Endothelial cell of umbilical vein (primary cell): ENCODE measurements at regions not wholly inside any gene's neighbourhood (a gene's known extent, or its start where the extent isn't known, plus 50 kb on each side); places are given as distances from the start of the nearest gene placed in this dataset.
"Not testable (repeated sequence)": the region's sequence is repeated elsewhere in the genome, so short reads cannot be mapped to it uniquely, and the experiment has no call there.

Experiments
- BruUV-seq: library from RNA; stranded (reverse); fragments of 400-500 nt; replicated peaks from 2 replicates; lab custom pipeline; 2021; lab: Mats Ljungman, UMichigan
- CTCF ChIA-PET: fragments of 300-600, 350-600 bp; sonication (Branson Sonifier 250); formaldehyde crosslinking; loops from one replicate; lab custom pipeline; 2021; ENCODE audit warnings: antibody characterized with exemption, inconsistent platforms; lab: Charles Lee
- POLR2A ChIA-PET: fragments of 300-600, 350-600 bp; sonication (Branson Sonifier 250); formaldehyde crosslinking; loops from one replicate; lab custom pipeline; 2021; ENCODE audit warnings: antibody characterized with exemption, inconsistent platforms; lab: Charles Lee
- DNase-seq: peaks from one replicate; pipeline ENCODE4 v3.0.0-alpha.2; 2011; ENCODE audit warnings: low read depth, low spot score
- FAIRE-seq: peaks from 2 replicates; lab custom pipeline; 2011; peaks lifted over from hg19 to GRCh38; lab: Jason Lieb, UNC
- H2AFZ ChIP-seq: 2 replicates; pipeline ENCODE4 v1.6.0; 2012; ENCODE audit warnings: low read depth, low read length, control low read depth, inconsistent platforms
- H3K27ac ChIP-seq: 2 replicates; pipeline ENCODE4 v1.5.1; 2011; ENCODE audit warnings: low read depth, mild to moderate bottlenecking, control low read depth, low read length, moderate library complexity; ENCODE audit not compliant: insufficient read depth
- H3K27me3 ChIP-seq, 2 experiments: 2 replicates each; pipeline versions ENCODE4 v1.6.0 to v1.6.1; 2011; ENCODE audit warnings: low read length in 2 of 2, mixed read lengths in 1 of 2; ENCODE audit not compliant: control insufficient read depth in 2 of 2, insufficient read depth in 2 of 2
- H3K36me3 ChIP-seq, 2 experiments: 2 replicates in 1 of 2; 3 replicates in 1 of 2; pipeline ENCODE4 v1.5.1; 2011; ENCODE audit warnings: low read length in 2 of 2, mild to moderate bottlenecking in 1 of 2, moderate library complexity in 1 of 2; ENCODE audit not compliant: control insufficient read depth in 2 of 2, insufficient read depth in 2 of 2; ENCODE audit errors: extremely low read depth in 1 of 2
- H3K4me1 ChIP-seq: 3 replicates; pipeline ENCODE4 v1.5.1; 2011; ENCODE audit warnings: mild to moderate bottlenecking, low read length; ENCODE audit not compliant: control insufficient read depth, insufficient read depth; ENCODE audit errors: extremely low read depth
- H3K4me2 ChIP-seq: 2 replicates; pipeline ENCODE4 v1.6.1; 2011; ENCODE audit warnings: low read length, control low read depth, mixed read lengths; ENCODE audit not compliant: insufficient read depth
- H3K4me3 ChIP-seq, 3 experiments: fragments of 200-600 bp in 1 of 3; sonication (generic), shearing (Covaris generic) in 1 of 3; replicated peaks in 1 of 3; 2 replicates each; pipeline ENCODE4 v1.5.1; 2011 to 2016; ENCODE audit warnings: control low read depth in 3 of 3, low read length in 3 of 3, mild to moderate bottlenecking in 2 of 3, inconsistent platforms in 1 of 3, low read depth in 1 of 3, moderate library complexity in 1 of 3; ENCODE audit not compliant: insufficient read depth in 1 of 3
- H3K79me2 ChIP-seq: 2 replicates; pipeline ENCODE4 v1.6.0; 2012; ENCODE audit warnings: low read length, inconsistent platforms; ENCODE audit not compliant: control insufficient read depth, insufficient read depth
- H3K9ac ChIP-seq: replicated peaks from 2 replicates; pipeline ENCODE3; 2011; ENCODE audit warnings: low read length, control low read depth; ENCODE audit not compliant: insufficient read depth; ENCODE audit errors: extremely low read depth
- H3K9me1 ChIP-seq: replicated peaks from 3 replicates; pipeline ENCODE4 v1.6.0; 2011; ENCODE audit warnings: mild to moderate bottlenecking, low read length; ENCODE audit not compliant: control insufficient read depth, insufficient read depth; ENCODE audit errors: extremely low read depth
- H3K9me3 ChIP-seq: replicated peaks from 2 replicates; pipeline ENCODE4 v1.5.1; 2012; ENCODE audit warnings: low read length, inconsistent platforms; ENCODE audit not compliant: control insufficient read depth, insufficient read depth
- H4K20me1 ChIP-seq: replicated peaks from 2 replicates; pipeline ENCODE3; 2011; ENCODE audit warnings: mild to moderate bottlenecking, low read length; ENCODE audit not compliant: control insufficient read depth, insufficient read depth; ENCODE audit errors: extremely low read depth
- CTCF ChIP-seq, 2 donors: IDR thresholded peaks; 1 replicate in 1 of 2; 2 replicates in 1 of 2; pipeline ENCODE4 v1.5.1; 2011; ENCODE audit warnings: low read length in 2 of 2, mild to moderate bottlenecking in 2 of 2, moderate library complexity in 2 of 2, control low read depth in 1 of 2, inconsistent platforms in 1 of 2, low read depth in 1 of 2; ENCODE audit not compliant: insufficient read depth in 1 of 2; ENCODE audit errors: extremely low read depth in 1 of 2
- EZH2 ChIP-seq: IDR thresholded peaks from 2 replicates; pipeline ENCODE4 v1.6.1; 2012; ENCODE audit warnings: borderline replicate concordance, low read depth, mild to moderate bottlenecking, moderate library complexity, low read length, inconsistent platforms; ENCODE audit not compliant: severe bottlenecking
- FOS ChIP-seq: IDR thresholded peaks from 2 replicates; pipeline ENCODE4 v1.6.1; 2011; ENCODE audit warnings: mild to moderate bottlenecking, low read length, moderate library complexity, borderline replicate concordance; ENCODE audit not compliant: insufficient read depth
- dilution Hi-C: fragments of 300-500 bp; cut with MboI; formaldehyde crosslinking; loops from one replicate; pipeline ENCODE4 v1.15.0; 2019; ENCODE audit warnings: low sequenced_read_pairs; ENCODE audit not compliant: extremely low pct_ligation_motif_present
- intact Hi-C: fragments of 100-400 bp; cut with micrococcal nuclease; formaldehyde crosslinking; loops from one replicate; pipeline ENCODE4 v1.10.0; 2022

- Histone ChIP-seq H3K27me3 (no peaks in the 10 kb centered on the region), H3K4me2 (no peak overlapping the region), H4K20me1 (no peaks in the 10 kb centered on the region), H2AFZ (no peak overlapping the region), H3K4me3 (no peak overlapping the region), H3K9me3 (no peaks in the 10 kb centered on the region), H3K9me1 (no peaks in the 10 kb centered on the region), H3K4me1 (no peaks in the 10 kb centered on the region), H3K27ac (no peak overlapping the region), H3K79me2 (no peaks in the 10 kb centered on the region), H3K9ac (no peak overlapping the region), H3K36me3 (no peaks in the 10 kb centered on the region)
- ChIA-PET POLR2A (no interaction called here), CTCF (no interaction called here)
- TF ChIP-seq EZH2 (no peak), CTCF (IDR thresholded peaks at IDR 0.05; ENCODE audit: extremely low read depth in 1 of 2, insufficient read depth in 1 of 2, low read depth in 1 of 2, low read length in 2 of 2) (no peak), FOS (no peak)
- no TSS peak for BruUV-seq
- dilution Hi-C loops (no loop called here), intact Hi-C loops (no loop called here)
- DNase-seq (no peak), FAIRE-seq (no peak)
Measured at GRCh38 chr3:165918657-165918979, 81.4 kb upstream of the BCHE start.

- BruUV-seq, H3K79me2 ChIP-seq, H3K4me2 ChIP-seq, H3K4me3 ChIP-seq, H3K9ac ChIP-seq, H2AFZ ChIP-seq, dilution Hi-C loops, FAIRE-seq, H3K4me1 ChIP-seq, POLR2A ChIA-PET, H3K9me1 ChIP-seq, H4K20me1 ChIP-seq, H3K36me3 ChIP-seq, H3K9me3 ChIP-seq, CTCF ChIA-PET, H3K27ac ChIP-seq, DNase-seq, H3K27me3 ChIP-seq, intact Hi-C loops: not testable (repeated sequence)
Measured at GRCh38 chr3:165917938-165918656, 80.9 kb upstream of the BCHE start.

- H3K27ac ChIP-seq, H3K9me1 ChIP-seq, H3K9me3 ChIP-seq, H3K9ac ChIP-seq, DNase-seq, dilution Hi-C loops, CTCF ChIA-PET, POLR2A ChIA-PET, intact Hi-C loops, BruUV-seq, FAIRE-seq, H4K20me1 ChIP-seq, H3K4me1 ChIP-seq, H3K4me2 ChIP-seq, H2AFZ ChIP-seq, H3K27me3 ChIP-seq, H3K4me3 ChIP-seq, H3K79me2 ChIP-seq, H3K36me3 ChIP-seq: not testable (repeated sequence)
Measured at GRCh38 chr3:165915104-165915503, 77.9 kb upstream of the BCHE start.
